ENCODE measurements at regions not wholly inside any gene's neighbourhood (a gene's known extent, or its start where the extent isn't known, plus 50 kb on each side); places are given as distances from the start of the nearest gene placed in this dataset.

GRCh38 chr6:163750431-163751031, 336.0 kb downstream of the QKI start:
- H3F3A ChIP-seq (ENCODE audit: insufficient read depth, low read length, poor library complexity, severe bottlenecking), result no peaks in the 10 kb centered on the region
- H3K4me2 ChIP-seq (ENCODE audit: low read length), result no peak overlapping the region
- no peak overlapping the region for H3K4me3 ChIP-seq (ENCODE audit: low read length)
- H3K27me3 ChIP-seq (ENCODE audit: insufficient read depth, low read depth, low read length), result no peaks in the 10 kb centered on the region
- no peak for TF ChIP-seq RAD21 (conservative IDR thresholded peaks at IDR 0.05)
- no peak for TF ChIP-seq REST (IDR thresholded peaks at IDR 0.05; ENCODE audit: borderline replicate concordance)
- TF ChIP-seq MXI1 (conservative IDR thresholded peaks at IDR 0.05; ENCODE audit: poor library complexity, severe bottlenecking), result no peak
- TF ChIP-seq CTCF (IDR thresholded peaks at IDR 0.05; ENCODE audit: poor library complexity, severe bottlenecking), result no peak
- TF ChIP-seq SMC3 (conservative IDR thresholded peaks at IDR 0.05; ENCODE audit: poor library complexity), result no peak
- no peak for TF ChIP-seq POLR2AphosphoS5 (IDR thresholded peaks at IDR 0.05)
- TF ChIP-seq TAF1 (IDR thresholded peaks at IDR 0.05; ENCODE audit: low read depth), result no peak
- no peak for TF ChIP-seq EP300 (conservative IDR thresholded peaks at IDR 0.05; ENCODE audit: poor library complexity, severe bottlenecking)
- no peak for TF ChIP-seq EZH2 (IDR thresholded peaks at IDR 0.05; ENCODE audit: borderline replicate concordance, insufficient read depth, low read length, poor library complexity, severe bottlenecking)
- no peaks in the 10 kb centered on the region for H4K20me1 ChIP-seq (ENCODE audit: insufficient read depth)
- H3K79me2 ChIP-seq (replicated peaks; ENCODE audit: insufficient read depth, low read length), result no peaks in the 10 kb centered on the region
- H3K9me3 ChIP-seq (ENCODE audit: low read length), result no peaks in the 10 kb centered on the region
- no peak overlapping the region for H3K9ac ChIP-seq (ENCODE audit: low read length)
- no peak overlapping the region for H3K27ac ChIP-seq (ENCODE audit: low read length)
- H3K9me2 ChIP-seq (ENCODE audit: insufficient read depth, low read length), result no peaks in the 10 kb centered on the region
- H3K36me3 ChIP-seq (ENCODE audit: insufficient read depth, low read length), result no peaks in the 10 kb centered on the region
- H2AFZ ChIP-seq (ENCODE audit: low read depth, low read length), result no peak overlapping the region

- no peak overlapping the region for H2AFZ ChIP-seq (ENCODE audit: low read depth, low read length)
- H3K79me2 ChIP-seq (replicated peaks; ENCODE audit: insufficient read depth, low read length), result no peaks in the 10 kb centered on the region
- no peak overlapping the region for H3K4me3 ChIP-seq (ENCODE audit: low read length)
- no peaks in the 10 kb centered on the region for H3K27me3 ChIP-seq (ENCODE audit: insufficient read depth, low read depth, low read length)
- H4K20me1 ChIP-seq (ENCODE audit: insufficient read depth), result no peaks in the 10 kb centered on the region
- no peak overlapping the region for H3K27ac ChIP-seq (ENCODE audit: low read length)
- H3K4me2 ChIP-seq (ENCODE audit: low read length), result no peak overlapping the region
- no peak overlapping the region for H3K9ac ChIP-seq (ENCODE audit: low read length)
- H3K9me3 ChIP-seq (ENCODE audit: low read length), result no peaks in the 10 kb centered on the region
- no peaks in the 10 kb centered on the region for H3K9me2 ChIP-seq (ENCODE audit: insufficient read depth, low read length)
- H3K36me3 ChIP-seq (ENCODE audit: insufficient read depth, low read length), result no peaks in the 10 kb centered on the region
- H3F3A ChIP-seq (ENCODE audit: insufficient read depth, low read length, poor library complexity, severe bottlenecking), result no peaks in the 10 kb centered on the region
- TF ChIP-seq POLR2AphosphoS5 (IDR thresholded peaks at IDR 0.05) (no peak), SMC3 (conservative IDR thresholded peaks at IDR 0.05; ENCODE audit: poor library complexity) (no peak), REST (IDR thresholded peaks at IDR 0.05; ENCODE audit: borderline replicate concordance) (no peak), EZH2 (IDR thresholded peaks at IDR 0.05; ENCODE audit: borderline replicate concordance, insufficient read depth, low read length, poor library complexity, severe bottlenecking) (no peak), CTCF (IDR thresholded peaks at IDR 0.05; ENCODE audit: poor library complexity, severe bottlenecking) (no peak)
Observed at GRCh38 chr6:163748886-163749285, 334.4 kb downstream of the QKI start.

All from neural cell (in vitro differentiated cells).